Muscle of leg (tissue), 3 donors: ENCODE measurements at regions not wholly inside any gene's neighbourhood (a gene's known extent, or its start where the extent isn't known, plus 50 kb on each side); places are given as distances from the start of the nearest gene placed in this dataset.

ENCODE experiments used
- DNase-seq: peaks from one replicate; pipeline ENCODE4 v3.0.0; 2013
- H3K27ac ChIP-seq: one replicate; pipeline ENCODE4 v1.5.1; 2013; ENCODE audit warnings: mild to moderate bottlenecking, low read length, control low read depth
- H3K27me3 ChIP-seq: one replicate; pipeline ENCODE4 v1.6.1; 2013; ENCODE audit warnings: low read length; ENCODE audit not compliant: control insufficient read depth, insufficient read depth
- H3K36me3 ChIP-seq: one replicate; pipeline ENCODE4 v1.6.1; 2013; ENCODE audit warnings: low read length; ENCODE audit not compliant: control insufficient read depth, insufficient read depth
- H3K4me1 ChIP-seq: one replicate; pipeline ENCODE4 v1.6.1; 2013; ENCODE audit warnings: low read length; ENCODE audit not compliant: control insufficient read depth, insufficient read depth
- H3K4me3 ChIP-seq: one replicate; pipeline ENCODE4 v1.5.1; 2013; ENCODE audit warnings: low read length, control low read depth
- H3K9me3 ChIP-seq: replicated peaks from 2 replicates; pipeline ENCODE4 v1.6.1; 2013; ENCODE audit warnings: low read depth, low read length; ENCODE audit not compliant: control insufficient read depth
- WGBS: methylation state at CpG from one replicate; pipeline ENCODE4 v1.1.5; 2013; ENCODE audit warnings: missing lambda C conversion rate; ENCODE audit not compliant: insufficient coverage; 5-methylcytosine and 5-hydroxymethylcytosine counted together

DNA sequence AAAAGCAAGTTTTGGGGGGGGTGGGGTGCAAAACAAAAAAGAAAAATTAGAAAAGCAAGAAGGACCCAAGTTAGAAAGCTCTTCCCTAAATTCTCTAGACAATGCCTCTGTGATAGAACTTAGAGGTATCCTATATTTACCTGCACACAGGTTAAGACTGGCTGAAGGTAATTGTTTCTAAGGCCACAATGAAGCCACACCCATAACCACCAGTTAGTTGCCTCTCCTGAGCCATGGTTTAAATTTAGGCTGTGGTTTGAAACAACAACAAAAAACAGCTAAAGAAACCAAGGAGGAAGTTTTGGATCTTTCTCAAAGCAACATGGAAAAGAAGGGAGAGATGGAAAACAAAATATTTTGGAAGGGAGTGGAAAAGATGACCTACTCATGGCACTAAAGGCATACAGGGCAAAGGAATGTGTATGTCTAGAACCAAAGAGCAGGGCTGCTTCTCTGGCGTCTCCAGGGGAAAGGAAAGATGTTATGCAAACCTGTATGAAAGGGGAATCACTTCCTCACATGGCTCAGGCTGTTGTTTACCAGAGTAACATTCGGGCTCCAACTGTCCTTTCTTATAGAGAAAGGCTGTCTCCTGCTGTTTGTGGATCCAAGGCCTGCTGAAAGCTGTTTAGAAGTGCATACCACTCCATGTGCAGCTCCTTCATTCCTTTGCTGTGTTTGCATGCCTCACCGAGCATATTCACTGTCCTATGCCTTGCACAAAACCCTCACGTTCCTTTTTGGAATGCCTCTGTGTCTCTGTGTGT, 408.9 kb upstream of the MPDZ start:
- H3K36me3 ChIP-seq = no peaks in the 10 kb centered on the region

DNA sequence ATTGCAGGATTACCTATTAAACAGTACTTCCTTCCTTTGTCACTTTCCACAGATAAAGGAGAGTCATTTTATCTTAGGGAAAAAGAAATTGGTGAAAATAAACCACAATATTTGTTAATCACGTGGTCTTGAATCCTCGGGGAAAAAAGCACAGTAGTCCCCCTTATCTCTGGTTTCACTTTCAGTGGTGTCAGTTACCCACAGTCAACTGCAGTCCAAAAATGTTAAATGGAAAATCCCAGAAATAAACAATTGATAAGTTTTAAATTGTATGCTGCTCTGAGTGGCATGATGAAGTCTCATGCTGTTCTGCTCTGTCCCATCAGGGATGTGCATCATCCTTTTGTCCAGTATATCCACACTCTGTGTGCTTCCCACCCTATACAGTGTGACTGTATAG, 405.2 kb upstream of the MPDZ start:
- WGBS = no CpG with 5 or more reads among the region's 2 CpGs
- no peak for DNase-seq
- H3K36me3 ChIP-seq = no peaks in the 10 kb centered on the region
- H3K4me1 ChIP-seq = peaks cover 6% of the 10 kb centered on the region
- no peaks in the 10 kb centered on the region for H3K27me3 ChIP-seq
- H3K27ac ChIP-seq = no peak overlapping the region
- no peak overlapping the region for H3K4me3 ChIP-seq
- peaks cover 12% of the 10 kb centered on the region for H3K9me3 ChIP-seq

More for the DNA sequence above, 408.9 kb upstream of the MPDZ start:
- Histone ChIP-seq H3K4me1 (peaks cover 6% of the 10 kb centered on the region), H3K4me3 (no peak overlapping the region), H3K9me3 (peaks cover 12% of the 10 kb centered on the region), H3K27me3 (no peaks in the 10 kb centered on the region), H3K27ac (peak overlapping the region; percentile 65)
- 71% methylated on average over 1 of the region's 4 CpGs for WGBS
- peak; percentile 40 for DNase-seq

DNA sequence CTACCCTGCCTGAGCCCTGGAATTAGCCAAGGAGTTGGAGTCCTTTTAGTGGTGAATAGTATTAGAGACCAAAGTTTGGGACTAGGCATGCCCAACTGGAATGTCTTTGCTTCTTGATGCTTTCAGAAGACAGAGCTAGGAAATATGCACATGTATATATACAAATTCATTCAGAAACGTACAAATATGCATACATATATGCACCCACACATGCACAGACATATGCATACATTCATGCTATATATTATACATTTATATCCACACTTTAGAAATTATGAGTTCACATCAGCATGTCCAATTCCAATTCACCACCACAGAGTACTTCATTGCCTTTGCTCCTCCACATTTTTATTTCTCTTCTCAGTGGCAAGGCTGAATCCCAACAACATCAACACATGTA, 398.3 kb upstream of the MPDZ start:
- no peaks in the 10 kb centered on the region for H3K27me3 ChIP-seq
- H3K27ac ChIP-seq = no peak overlapping the region
- no peaks in the 10 kb centered on the region for H3K36me3 ChIP-seq
- no peak for DNase-seq
- no CpG with 5 or more reads among the region's 1 CpG for WGBS
- H3K4me1 ChIP-seq = peaks cover 5% of the 10 kb centered on the region
- no peak overlapping the region for H3K4me3 ChIP-seq
- H3K9me3 ChIP-seq = peaks cover 4% of the 10 kb centered on the region

DNA sequence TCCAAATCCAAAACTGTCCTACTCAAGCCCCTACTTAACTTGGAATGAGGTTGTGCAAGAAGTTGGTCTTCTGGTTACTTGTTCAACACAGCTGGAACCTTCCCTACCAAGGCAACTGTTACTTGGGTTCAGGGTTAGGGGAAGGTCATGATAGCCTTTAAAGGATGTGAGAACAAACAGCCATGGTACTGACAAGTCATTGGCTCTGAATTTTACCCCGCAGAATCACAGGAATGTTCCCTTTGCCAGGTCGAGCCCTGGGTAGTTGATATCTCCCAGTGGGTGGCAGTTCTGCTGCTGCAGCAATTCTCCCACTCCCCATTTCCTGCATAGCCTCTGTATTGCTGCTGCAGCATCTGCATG, 396.1 kb upstream of the MPDZ start:
- H3K27ac ChIP-seq = no peak overlapping the region
- 48% methylated on average over 2 of the region's 2 CpGs for WGBS
- no peak for DNase-seq

DNA sequence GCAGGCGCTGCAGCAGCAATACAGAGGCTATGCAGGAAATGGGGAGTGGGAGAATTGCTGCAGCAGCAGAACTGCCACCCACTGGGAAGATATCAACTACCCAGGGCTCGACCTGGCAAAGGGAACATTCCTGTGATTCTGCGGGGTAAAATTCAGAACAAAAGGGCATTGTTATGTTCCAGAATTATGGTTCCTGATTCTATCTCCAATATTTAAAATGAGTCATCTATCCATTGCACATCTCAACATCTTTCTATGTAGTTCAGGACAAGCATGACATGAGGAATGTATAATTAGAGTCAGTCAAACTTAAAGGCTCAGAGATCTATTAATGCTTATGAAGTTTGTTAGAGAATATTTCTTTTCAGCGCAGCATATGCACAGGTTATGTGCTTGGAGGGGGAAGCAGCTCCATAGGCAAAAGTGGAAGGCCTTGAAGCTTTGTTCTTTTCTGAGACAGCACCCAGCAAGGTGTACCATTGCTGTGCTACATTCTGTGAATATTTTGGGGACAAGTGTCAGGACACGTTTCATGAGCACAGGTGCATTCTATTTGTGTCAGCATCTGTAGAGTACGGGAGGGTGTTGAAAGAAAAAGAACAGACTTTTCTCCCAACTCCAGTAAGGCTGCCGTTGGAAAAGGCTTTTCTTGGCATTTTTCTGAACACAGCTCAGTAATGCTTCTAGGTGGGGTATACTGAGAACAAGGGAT, 395.6 kb upstream of the MPDZ start:
- 73% methylated on average over 3 of the region's 7 CpGs for WGBS
- no peaks in the 10 kb centered on the region for H3K27me3 ChIP-seq
- no peak overlapping the region for H3K4me3 ChIP-seq
- no peak for DNase-seq
- H3K36me3 ChIP-seq = no peaks in the 10 kb centered on the region
- H3K4me1 ChIP-seq = peaks cover 5% of the 10 kb centered on the region
- peaks cover 3% of the 10 kb centered on the region for H3K9me3 ChIP-seq
- H3K27ac ChIP-seq = no peak overlapping the region

More for the DNA sequence above, 396.1 kb upstream of the MPDZ start:
- Histone ChIP-seq H3K27me3 (no peaks in the 10 kb centered on the region), H3K4me3 (no peak overlapping the region), H3K4me1 (peaks cover 5% of the 10 kb centered on the region), H3K9me3 (peaks cover 4% of the 10 kb centered on the region), H3K36me3 (no peaks in the 10 kb centered on the region)

DNA sequence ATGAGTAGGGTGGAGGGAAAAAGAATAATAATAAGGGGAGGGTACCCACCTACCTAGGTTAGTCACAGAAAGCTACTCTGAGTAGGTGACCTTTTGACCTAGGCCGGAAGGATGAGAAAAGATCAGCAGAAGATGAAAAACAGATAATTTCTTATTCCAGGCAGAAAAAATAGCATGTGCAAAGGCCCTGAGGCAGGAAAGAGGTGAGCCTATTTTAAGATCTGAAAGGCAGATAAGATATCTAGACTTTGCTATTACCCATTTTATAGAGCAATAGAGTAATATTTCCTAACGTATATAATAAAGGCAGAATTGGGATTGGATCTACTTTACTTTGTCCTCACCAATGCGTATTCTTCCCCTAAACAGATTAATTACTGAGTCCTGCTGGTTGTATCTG, 393.9 kb upstream of the MPDZ start:
- Histone ChIP-seq H3K4me3 (no peak overlapping the region), H3K36me3 (no peaks in the 10 kb centered on the region), H3K9me3 (peaks cover 1% of the 10 kb centered on the region), H3K4me1 (peaks cover 5% of the 10 kb centered on the region), H3K27me3 (no peaks in the 10 kb centered on the region), H3K27ac (no peak overlapping the region)
- WGBS = no CpG with 5 or more reads among the region's 3 CpGs
- DNase-seq = no peak

DNA sequence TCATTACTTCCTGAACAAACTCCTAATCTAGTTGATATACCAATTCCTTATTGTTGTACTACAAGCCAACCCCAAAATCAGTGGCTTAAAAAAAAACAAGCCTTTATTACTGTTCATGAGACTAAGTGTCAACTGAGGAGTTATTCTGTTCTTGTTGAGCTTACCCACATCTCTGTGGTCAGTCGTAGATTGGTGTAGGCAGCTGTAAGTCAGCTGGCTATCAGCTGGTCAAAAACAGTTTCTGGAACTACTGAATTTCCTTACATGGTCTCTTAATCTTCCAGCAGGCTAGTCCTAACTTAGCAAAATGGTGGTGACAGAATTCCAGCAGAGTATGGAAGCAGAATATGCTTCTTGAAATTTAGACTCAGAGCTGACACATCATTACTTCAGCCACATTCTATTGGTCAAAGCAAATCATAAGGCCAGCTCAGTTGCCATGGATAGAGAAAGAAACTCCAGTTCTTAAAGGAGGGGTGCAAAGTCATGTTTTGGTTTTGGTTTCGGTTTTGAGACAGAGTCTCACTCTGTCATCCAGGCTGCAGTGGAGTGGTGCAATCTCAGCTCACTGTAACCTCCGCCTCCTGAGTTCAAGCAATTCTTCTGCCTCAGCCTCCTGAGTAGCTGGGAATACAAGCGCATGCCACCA, 386.1 kb upstream of the MPDZ start:
- H3K9me3 ChIP-seq = peaks cover 2% of the 10 kb centered on the region
- no peaks in the 10 kb centered on the region for H3K4me1 ChIP-seq
- no peak overlapping the region for H3K27ac ChIP-seq
- no peaks in the 10 kb centered on the region for H3K27me3 ChIP-seq
- H3K4me3 ChIP-seq = no peak overlapping the region
- DNase-seq = no peak
- 90% methylated on average over 4 of the region's 4 CpGs for WGBS
- H3K36me3 ChIP-seq = no peaks in the 10 kb centered on the region

DNA sequence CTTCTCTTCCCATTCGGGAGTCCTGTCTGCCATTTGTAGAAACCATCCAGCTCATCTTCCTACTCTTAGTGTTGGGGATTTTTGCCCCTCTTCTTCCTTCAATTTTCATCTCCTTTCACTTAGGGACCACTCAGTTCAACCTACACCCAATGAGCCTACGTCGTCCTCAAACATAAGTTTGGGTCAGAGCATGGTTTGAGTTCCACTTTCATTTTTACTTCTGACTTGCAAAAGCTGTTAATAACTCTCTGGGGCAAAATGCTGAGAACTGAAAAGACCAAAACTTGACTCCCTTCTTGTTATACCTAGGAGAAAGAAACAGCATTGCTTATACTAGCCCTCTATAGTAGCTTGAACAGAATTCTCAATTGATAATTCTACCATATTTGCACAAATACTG, 381.5 kb upstream of the MPDZ start:
- WGBS = no CpG with 5 or more reads among the region's 3 CpGs
- no peak for DNase-seq
- Histone ChIP-seq H3K36me3 (no peaks in the 10 kb centered on the region), H3K4me1 (no peaks in the 10 kb centered on the region), H3K27me3 (no peaks in the 10 kb centered on the region), H3K27ac (no peak overlapping the region), H3K9me3 (no peaks in the 10 kb centered on the region), H3K4me3 (no peak overlapping the region)

DNA sequence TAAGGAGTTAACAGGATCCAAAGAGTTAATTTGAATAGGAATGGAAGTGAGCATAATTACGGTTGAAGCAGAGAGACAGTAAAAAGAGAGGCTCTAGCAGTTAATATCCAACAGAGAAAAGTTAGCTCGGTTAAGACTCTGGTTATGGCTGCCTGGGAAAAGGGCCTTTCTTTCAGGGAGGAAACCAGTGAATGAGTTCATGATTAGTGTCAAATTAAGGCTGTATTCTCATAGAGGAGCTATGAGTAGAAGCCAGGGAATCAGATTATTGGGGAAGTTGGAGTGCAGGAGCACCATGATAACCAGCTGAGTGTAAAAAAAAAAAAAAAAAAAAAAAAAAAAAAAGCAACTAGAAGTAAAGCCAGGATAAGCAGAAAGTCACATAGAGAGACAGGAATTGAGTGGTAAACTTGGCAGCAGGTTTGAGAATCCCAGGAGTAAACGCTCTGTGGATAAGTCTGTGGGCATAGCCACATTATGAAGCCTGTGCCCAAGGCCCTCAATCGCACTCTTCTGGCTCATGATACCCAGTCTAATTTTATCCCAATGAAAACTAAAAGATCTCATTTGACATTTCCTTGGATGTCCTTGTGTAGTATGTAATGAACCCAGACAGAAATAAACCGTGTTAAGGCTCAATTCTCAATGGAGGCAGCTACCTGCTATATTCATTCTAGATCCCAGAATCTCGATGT, 372.6 kb upstream of the MPDZ start:
- no peak overlapping the region for H3K4me3 ChIP-seq
- H3K9me3 ChIP-seq = peaks cover 8% of the 10 kb centered on the region
- 63% methylated on average over 3 of the region's 6 CpGs for WGBS
- no peak for DNase-seq
- no peaks in the 10 kb centered on the region for H3K36me3 ChIP-seq
- no peaks in the 10 kb centered on the region for H3K27me3 ChIP-seq
- H3K27ac ChIP-seq = no peak overlapping the region
- H3K4me1 ChIP-seq = no peaks in the 10 kb centered on the region

DNA sequence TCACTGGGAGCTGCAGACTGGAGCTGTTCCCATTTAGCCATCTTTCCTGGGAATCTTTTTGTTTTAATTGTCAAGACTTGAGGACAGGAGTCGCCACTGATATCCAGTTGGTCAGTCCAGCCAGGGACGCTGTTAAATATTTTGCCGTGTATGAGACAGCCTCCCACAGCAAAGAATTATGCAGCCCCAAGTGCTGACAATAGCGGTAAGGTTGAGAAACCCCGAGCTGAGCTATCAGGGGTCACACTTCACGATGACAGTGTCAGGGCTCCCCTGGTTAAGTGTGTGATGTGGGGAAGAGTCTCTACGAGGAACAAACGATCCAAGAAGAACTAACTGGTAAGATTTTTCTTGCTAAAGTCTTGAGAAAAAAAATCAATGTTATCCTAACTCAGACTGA, 372.0 kb upstream of the MPDZ start:
- WGBS = 93% methylated on average over 6 of the region's 8 CpGs
- Histone ChIP-seq H3K27ac (no peak overlapping the region), H3K27me3 (no peaks in the 10 kb centered on the region), H3K36me3 (no peaks in the 10 kb centered on the region), H3K4me3 (no peak overlapping the region), H3K9me3 (peaks cover 8% of the 10 kb centered on the region), H3K4me1 (no peaks in the 10 kb centered on the region)
- no peak for DNase-seq
